ENCODE measurements at regions not wholly inside any gene's neighbourhood (a gene's known extent, or its start where the extent isn't known, plus 50 kb on each side); places are given as distances from the start of the nearest gene placed in this dataset.
"Not testable (repeated sequence)": the region's sequence is repeated elsewhere in the genome, so short reads cannot be mapped to it uniquely, and the experiment has no call there.

DNA sequence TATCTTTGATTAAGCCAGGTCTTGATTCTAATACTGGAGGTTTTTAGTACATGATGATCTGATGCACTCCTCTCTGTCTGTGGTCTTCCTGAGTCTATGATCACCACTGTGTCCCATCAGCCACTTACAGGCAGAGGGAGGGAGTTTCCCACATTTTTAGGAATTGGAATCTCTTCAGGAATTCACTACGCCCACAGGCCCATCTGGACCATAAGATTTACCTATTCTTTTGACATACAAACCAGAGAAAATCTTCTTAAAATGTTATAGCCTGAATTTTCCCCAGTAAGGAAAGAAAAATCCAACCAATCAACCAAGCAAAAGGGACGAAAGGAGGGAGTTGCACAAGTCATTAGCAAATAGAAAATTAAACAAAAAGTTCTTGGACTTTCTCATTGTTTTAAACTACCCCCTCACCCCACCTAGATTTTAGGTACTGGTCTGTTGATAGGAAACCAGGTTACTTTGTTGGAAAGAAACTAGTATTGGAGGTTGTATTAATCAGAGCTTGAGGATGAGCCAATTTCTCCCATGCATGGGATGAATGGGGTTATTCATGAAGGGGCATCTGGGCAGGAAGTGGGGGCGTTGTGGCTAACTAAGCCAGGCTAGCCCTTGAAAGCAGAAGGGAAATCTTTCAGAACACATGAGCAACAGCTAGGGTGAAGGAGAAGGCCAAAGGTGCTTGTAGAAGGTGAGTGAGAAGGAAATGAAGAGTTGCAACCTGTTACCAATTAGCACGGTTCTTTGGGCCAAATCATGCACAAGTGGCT is 328.2 kb upstream of the MEX3C start:
- no peak for DNase-seq

DNA sequence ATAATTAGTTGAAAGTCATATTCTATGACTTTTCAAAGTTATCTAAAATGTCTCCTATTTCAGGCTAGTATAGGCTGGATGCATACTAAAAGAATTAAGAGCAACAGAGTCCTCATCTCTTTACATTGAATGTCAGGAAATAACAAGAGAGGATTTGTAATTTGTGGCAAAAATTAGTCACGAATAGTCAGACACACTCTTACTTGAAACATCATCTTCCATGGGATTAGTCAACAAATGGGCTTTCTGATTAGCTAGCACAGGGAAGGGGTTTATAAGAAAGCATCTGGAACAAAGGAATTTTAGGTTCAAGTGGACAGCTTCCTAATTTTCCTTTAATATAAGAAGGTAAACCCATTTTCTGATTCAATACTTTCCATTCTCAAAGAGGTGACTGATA is 330.3 kb upstream of the MEX3C start:
- no peak for DNase-seq

DNA sequence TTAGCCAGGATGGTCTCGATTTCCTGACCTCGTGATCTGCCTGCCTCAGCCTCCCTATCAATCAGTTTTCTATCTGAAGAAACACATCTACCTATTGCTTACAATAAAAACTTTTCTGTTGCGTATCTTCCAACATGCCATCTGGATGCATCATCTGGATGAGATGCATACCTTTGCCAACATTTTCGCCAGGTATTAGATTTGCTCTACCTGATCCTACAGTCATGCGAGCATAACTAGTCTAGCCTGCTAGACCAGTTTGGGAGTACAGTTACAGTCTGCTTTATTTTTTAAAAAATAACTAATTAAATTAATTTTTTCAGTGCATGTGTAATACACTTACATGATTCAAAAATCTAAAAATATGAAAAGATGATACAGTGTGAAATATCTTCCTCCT is 334.0 kb upstream of the MEX3C start:
- DNase-seq, result peak; percentile 83

DNA sequence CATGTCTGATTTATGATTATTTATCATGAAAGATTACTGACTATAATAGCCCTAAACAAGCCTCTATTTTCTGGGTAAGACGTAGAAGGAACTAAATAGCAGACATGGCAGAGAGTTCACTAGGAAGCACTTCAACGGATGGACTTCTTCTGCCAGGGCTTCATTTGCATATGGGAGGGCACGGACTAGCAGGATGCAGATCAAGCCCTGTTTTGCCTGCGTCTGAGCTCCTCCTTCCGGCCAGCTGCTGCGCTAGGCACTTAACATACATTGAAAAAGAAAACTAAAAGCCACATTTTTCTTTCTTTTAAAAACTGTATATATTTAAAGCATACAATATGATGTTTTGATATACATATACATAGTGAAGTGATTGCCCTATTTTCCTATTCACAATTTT is 340.0 kb upstream of the MEX3C start:
- peak; percentile 96 for DNase-seq

DNA sequence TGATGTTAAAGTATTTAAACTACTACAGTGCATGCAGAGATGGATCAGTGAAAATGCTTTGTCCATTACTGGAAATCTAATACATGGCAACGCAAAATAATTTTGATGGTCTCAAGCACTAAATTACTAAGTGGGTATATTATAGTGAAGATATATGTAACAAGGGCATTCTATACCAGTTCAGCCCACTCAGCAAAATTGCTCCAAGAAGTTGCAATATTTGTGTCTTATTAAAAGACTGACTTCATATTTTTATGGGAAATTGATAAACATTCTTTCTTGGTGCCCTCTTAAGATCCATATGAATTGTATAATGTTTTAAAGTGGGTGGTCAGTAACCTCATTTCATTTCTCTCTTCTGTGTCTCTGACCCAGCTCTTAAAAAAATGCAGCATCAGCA is 343.1 kb upstream of the MEX3C start:
- DNase-seq, result no peak

DNA sequence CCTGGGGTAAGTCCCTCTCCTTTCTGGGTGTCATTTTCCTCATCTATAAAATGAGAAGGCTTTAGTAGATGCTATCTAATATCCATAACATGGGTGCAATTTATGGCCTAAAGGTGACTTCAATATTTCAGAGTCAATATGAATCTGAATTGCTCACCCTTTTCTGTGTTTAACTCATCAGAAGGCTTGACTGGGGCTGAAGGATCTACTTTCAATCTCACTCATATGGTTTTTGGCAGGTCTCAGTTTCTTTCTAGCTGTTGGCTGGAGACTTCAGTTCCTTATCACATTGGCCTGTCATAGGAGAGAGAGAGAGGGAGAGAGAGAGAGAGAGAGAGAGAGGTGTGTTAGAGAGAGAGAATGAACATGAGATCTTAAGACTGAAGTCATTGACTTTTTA is 343.7 kb upstream of the MEX3C start:
- no peak for DNase-seq

DNA sequence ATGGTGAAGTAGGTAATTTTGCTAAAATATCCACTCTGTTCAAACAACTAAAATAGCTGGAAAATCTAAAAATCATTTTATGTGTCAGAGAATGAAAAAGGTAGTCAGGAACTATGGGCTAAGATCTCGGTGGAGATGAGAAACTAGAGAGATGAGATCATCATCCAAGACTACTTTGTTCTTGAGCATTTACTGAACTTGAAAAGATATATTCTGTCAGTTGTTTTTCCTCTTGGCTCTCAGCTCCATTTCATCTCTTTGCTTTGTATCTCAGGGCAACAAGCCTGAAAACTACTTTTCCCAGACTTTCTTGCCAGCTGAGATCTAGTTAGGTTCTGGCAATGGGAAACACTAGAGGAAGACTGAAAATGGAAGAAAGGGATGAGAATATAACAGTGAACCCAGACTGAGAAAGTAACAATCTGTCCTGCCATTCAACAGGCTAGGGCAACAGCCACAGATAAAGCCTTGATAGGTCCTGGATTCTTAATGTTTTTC is 346.2 kb upstream of the MEX3C start:
- no peak for DNase-seq

DNA sequence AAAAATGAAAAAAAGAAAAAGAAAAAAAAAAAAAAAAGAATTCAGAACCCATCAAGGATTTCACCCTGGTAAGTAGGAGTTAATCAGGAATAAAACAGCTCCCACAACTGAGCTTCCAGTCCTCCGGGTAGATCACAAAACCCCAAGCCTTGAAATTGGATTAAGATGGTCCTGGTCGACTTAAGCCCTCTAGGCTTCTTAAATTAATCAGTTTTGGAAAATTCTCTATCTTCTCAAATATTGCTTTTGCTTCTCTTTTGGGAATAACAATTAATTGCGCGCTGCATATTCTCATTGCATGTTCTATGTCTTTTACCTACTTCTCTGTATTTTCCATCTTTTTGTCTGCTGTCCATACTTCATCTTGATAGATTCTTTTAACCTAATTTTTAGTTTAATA is 348.0 kb upstream of the MEX3C start:
- no peak for DNase-seq

DNA sequence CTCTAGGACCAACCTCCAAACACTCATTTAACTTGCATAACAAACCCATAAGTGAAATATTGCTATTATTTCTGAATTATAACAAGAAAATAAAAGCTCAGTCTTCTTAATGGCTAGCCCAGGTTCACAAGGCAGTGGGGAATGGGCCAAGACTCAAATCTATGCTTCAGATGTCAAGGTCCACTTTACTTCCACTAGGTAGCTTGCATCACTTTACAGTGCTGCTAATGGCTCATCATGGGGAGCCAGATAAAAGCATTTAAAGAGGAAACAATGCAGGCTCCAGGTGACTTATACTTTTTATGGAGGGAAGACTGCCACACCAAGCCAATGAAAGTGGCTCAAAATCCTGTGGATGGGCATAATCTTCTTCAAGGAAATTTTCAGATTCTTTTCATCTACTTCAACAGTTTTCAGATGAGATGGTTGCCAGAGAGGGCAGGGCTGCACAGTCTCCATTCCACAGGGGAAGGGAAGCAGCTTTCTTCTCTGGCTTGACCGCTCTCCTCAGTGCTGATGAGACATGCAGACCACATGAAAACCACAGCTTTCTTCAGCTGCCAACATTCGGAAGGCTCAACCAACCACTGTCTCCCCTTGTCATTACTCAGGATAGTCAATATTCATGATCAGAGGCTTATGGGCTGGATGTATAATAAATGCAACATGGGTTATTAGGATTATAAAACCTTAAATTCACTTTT is 361.9 kb upstream of the MEX3C start:
- no peak for DNase-seq

DNA sequence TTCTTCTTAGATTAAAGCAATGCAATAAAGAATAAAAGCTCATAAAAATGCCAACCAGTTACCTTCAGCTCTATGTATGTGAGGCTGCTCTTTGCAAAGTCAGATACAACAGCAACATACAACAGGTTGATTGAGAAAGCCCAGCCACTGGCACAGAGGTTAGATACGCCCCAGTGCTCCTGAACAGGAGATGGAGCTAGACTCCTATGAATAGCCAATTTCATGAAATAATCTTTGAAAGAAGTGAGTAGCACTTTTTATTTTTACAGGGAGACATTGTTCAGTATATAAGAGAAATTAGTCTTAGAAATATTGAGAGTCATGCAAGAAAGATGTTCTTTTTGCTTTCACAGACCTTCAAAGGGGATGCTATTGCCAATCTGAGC is 362.4 kb upstream of the MEX3C start:
- DNase-seq, result peak; percentile 28

DNA sequence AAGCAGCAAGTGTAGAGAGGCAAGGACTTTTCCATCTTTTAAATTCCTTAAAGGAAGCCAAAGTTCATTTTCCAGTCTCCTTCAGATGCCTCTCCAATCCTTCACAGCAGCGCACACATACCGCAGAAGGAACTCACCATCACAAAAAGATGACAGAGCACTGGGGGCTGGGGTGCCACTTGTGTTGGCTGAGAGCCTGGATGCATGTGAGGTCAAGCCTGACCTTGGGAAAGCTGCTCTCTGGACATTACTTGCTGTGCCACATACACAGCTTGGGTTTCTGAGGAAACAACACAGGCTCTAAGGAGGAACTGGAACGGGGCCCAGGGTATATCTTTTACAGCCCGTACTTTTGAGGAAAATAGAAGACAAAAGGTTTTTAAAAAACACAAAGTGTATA is 364.3 kb upstream of the MEX3C start:
- no peak for DNase-seq

DNA sequence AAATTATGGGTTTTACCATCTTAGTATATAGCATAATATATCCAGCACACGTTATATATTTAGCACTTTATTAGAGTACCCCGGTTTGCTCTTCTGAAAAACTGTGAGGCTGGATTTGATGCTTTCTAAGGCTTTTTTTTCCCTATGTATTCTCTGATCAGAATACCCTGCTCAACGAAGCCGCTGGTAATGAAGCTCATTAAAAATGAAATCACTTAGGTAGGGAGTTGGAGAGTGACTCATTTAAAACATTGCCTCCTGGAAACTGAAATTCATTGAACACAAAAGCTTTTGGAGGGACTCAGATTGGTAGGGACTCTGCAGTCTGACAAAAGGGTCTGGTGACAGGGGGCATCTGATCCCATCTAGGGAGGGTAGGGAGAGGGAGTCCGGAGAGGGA is 365.4 kb upstream of the MEX3C start:
- DNase-seq, result no peak

DNA sequence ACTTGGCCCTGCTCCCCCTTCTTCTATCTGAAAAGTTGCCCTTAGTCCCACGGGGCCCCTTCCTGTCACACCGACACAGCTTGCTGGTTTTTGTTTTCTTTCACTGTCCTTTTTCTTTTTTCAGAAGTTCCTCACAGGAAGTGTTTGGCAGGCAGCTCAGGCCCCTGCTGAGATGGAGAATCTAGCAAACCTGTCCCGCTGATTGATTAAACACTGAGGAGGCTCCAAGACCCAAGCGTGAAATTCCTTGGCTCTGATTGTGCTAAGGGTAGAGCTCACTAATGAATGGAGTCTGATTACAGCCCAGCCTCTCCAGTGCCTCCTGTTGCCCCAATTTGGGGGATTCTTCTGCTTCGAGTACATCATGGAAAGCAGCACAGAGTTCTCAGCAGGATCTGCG is 365.9 kb upstream of the MEX3C start:
- DNase-seq, result no peak

DNA sequence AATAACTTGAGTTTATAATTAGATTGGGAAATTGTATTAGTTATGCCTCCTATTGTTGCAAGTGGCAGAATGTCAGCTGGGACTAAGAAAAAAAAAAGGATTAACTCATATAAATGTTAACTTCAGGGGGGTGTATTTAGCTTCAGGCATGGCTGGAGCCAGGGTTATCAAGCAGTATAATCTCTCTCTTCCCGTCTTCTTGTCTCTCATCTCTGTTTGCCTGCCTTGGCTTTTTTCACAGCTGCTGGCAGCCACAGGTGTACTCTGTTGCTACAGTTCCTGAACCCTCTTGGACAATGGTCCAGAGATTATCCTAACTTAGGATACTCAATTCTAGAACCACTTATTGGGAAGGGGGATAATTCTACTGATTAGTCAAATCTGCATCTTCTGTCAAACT is 370.7 kb upstream of the MEX3C start:
- DNase-seq, result no peak

DNA sequence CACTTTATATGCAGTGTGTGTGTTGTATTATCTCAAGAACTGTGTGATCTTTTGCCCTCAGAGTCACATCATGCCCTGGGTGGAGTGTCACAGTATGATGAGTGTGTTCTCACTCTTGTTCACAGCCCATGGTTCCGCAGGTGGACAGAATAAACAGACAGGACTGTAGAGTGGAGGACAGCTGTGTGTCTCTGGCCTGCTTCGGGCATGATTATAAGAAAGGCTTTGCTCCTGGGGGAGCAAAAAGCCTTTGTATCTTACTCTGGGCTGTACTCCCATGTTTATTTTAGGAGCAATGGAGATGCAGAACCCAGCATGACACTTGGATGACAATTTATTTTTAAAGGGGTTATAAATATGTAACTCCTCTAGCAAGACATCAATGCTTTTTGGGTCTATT is 371.7 kb upstream of the MEX3C start:
- DNase-seq, result peak; percentile 91

DNA sequence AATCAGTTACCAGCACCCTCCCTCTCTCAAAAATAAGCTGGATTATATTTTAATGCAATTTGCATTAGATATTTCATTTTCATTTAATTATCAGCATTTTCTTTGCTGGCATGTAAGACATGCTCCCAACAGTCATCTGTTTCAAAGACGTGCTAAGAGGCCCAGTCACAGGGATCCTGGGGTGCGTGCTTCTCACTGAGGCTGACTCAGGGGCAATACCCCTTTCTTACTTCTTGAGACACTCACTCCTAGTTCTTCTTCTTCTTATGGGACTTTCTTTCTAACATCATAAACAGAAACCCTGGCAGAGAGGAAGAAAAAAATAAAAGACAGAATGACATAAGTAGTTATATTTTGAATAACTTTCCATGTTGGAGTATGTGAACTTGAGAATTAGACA is 372.1 kb upstream of the MEX3C start:
- no peak for DNase-seq

DNA sequence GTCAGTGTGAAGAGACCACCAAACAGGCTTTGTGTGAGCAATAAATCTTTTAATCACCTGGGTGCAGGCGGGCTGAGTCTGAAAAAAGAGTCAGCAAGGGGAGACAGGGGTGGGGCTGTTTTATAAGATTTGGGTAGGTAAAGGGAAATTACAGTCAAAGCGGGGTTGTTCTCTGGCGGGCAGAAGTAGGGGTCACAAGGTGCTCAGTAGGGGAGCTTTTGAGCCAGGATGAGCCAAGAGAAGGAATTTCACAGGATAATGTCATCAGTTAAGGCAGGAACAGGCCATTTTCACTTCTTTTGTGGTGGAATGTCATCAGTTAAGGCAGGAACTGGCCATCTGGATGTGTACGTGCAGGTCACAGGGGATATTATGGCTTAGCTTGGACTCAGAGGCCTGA is 372.6 kb upstream of the MEX3C start:
- DNase-seq, result not testable (repeated sequence)

DNA sequence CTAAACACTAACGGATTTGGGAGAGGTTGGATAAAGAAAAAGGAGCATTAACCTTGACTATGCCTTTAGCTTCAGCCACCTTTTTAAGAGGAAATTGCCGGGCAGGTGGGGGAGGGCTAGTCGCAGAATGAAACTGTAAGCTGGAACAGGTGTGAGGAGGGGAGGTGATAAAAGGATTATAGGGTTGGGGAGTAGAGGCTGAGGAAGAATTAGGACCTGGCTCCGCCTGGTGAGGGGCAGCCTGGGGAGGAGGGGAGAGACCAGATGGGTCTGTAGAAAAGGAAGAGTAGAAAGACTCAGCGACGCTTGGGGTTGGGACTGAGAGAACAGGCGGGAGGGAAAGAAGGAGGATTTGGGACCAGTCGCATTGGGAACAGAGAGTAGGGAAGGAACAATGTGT is 376.4 kb upstream of the MEX3C start:
- not testable (repeated sequence) for DNase-seq

DNA sequence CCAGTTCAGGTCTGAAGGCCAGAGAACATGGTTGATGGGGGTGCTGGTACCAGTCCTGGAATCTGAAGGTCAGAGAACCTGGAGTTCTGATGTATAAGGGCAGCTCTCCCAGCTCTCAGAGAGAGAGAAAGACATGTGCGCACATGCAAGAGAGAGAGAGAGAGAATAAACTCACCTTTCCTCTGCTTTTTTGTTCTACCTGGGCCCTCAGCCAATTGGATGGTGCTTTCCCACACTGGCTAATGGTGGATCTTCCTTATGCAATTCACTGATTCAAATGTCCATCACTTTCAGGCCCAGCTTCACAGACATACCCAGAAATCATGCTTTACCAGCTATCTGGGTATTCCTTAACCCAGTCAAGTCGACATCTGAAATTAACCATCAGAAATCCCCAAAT is 377.7 kb upstream of the MEX3C start:
- no peak for DNase-seq

DNA sequence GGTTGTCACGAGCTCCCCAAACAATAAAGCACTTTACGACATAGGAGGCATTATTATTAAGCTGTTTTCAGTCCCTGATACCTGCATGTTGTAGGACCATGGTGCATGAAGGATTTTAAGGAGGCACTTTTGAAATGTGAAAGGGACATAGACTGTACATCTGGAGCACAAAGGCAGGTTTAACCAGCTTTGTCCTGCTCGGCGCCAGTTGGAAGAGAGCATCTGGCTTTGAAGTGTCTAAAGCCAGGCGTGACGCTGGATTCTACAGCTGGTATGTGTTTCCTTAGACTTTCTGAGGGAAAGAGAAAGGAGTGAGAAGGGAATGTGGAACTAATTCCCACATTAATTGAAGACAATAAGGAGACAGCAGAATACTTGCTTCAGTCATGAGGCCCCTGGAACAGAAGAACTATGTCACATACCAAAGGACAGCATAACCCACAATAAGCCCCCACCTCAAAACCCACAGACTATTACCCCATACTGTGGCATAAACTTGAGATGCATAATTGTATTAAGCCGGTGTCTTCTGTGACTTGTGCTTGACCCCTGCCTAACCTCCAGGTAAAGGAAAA is 381.0 kb upstream of the MEX3C start:
- DNase-seq, result no peak

DNA sequence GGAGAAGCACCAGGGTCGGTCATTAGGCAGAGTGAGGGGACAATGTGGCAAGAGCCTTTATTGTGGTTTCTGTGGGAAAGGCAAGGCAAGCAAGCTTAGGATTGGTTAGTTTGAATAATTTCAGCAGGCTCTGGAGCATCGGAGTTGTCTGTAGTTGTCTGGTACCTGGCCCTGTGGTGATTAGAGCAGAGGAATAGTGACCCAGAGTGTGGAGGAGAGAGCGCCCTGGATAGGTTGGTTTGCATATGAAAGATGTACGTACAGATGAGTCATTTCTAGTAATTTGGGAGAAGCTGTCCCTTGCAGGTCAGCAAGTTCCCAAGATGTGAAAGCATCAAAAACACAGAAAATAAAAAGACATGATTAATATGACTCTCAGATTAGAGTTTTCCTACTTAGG is 383.1 kb upstream of the MEX3C start:
- DNase-seq, result no peak

DNA sequence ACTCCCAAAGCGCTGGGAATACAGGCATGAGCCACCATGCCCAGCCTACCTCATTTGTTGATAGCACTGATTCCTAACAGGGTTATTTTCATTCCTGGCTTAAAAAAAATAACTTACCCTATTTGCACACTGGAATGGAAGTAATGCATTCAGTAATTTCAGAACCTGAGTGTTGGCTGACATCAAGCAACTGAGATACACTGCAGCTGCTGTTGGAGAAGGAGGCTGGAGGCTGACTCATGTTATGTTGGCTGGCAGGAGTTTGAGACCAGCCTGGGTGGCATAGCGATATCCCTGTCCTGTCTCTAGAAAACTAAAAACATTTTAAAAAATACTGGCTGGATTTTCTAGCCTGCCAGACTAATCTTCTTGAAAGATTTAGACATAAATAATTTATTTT is 385.1 kb upstream of the MEX3C start:
- no peak for DNase-seq

DNA sequence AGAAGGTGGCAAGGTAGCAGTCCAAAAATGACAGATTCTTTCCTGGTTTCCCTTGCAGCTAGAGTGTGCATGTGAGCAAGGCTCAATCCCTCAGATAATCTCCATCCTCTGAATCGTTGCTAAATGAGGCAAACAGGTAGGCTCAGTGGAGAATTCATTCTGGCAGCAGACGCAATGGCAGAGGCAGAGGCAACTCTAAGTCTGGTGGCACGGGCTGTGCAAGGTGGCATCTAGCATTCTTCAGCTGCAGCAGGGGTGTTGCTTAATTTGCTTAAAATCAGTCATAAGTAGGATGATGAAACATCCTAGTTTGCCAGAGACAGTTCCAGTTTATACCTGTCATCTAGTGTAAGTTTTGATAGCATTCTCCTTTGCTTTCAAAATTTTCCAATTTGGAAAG is 391.1 kb upstream of the MEX3C start:
- DNase-seq, result no peak

DNA sequence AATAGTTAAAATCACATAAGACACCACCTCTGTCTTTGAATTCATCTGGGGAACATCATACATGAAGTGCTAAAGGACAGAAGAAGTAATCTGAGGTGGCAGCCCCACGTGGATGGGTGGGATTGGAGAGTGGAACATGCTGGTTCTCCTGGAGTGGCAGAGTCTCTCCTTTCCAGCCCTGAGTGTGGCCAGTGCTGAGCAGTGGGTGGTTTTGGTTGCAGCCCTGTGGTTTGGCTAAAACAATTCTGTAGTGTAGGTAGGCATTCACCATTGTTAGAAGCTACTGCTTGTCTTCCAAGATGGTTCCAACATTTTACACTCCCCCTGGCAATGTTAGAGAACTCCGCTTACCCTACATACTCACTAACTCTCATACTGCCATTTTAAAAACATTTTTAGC is 396.4 kb upstream of the MEX3C start:
- DNase-seq, result no peak
